A549 (cell line): ENCODE measurements at regions not wholly inside any gene's neighbourhood (a gene's known extent, or its start where the extent isn't known, plus 50 kb on each side); places are given as distances from the start of the nearest gene placed in this dataset.

Source experiments
- ATAC-seq, 2 experiments: fragments of 200-7000 bp in 1 of 2; fragments of >200 bp in 1 of 2; cut with Nextera tagmentation in 1 of 2; cut with Tn5 transposase in 1 of 2; 3 replicates each; pipeline versions ENCODE4 v1.8.0 to v1.9.1; 2018 to 2020; ENCODE audit warnings: mild to moderate bottlenecking in 1 of 2, moderate library complexity in 1 of 2
- CTCF ChIA-PET: fragments of 300-600 bp; sonication (Branson Sonifier 250); formaldehyde crosslinking; extraction: SDS; loops from one replicate; lab custom pipeline; 2021; ENCODE audit warnings: antibody characterized with exemption, inconsistent platforms; lab: Yijun Ruan, JAX
- POLR2A ChIA-PET: fragments of 350-600 bp; formaldehyde crosslinking; extraction: SDS; loops from one replicate; lab custom pipeline; 2021; ENCODE audit warnings: antibody characterized with exemption, inconsistent platforms; lab: Yijun Ruan, JAX
- DNase-seq, 2 experiments: peaks; one replicate each; pipeline versions ENCODE4 v3.0.0 to v3.0.0-alpha.2; 2011 to 2016; ENCODE audit warnings: low read depth in 1 of 2, low spot score in 1 of 2
- FAIRE-seq: peaks from 2 replicates; lab custom pipeline; 2011; peaks lifted over from hg19 to GRCh38; lab: Jason Lieb, UNC
- H3K27ac ChIP-seq, 2 experiments: fragments of >200 bp; sonication (Bioruptor Twin); formaldehyde crosslinking; 3 replicates each; pipeline ENCODE4 v1.5.1; 2016 to 2017
- H3K4me1 ChIP-seq: fragments of >200 bp; sonication (Bioruptor Twin); formaldehyde crosslinking; 3 replicates; pipeline ENCODE4 v1.6.1; 2016
- H3K4me2 ChIP-seq: fragments of >200 bp; sonication (Bioruptor Twin); formaldehyde crosslinking; 3 replicates; pipeline ENCODE4 v1.6.1; 2016
- H3K4me3 ChIP-seq: fragments of >200 bp; sonication (Bioruptor Twin); formaldehyde crosslinking; 3 replicates; pipeline ENCODE4 v1.5.1; 2016
- H3K9me3 ChIP-seq: fragments of >200 bp; sonication (Bioruptor Twin); formaldehyde crosslinking; 3 replicates; pipeline ENCODE4 v1.6.1; 2016
- BHLHE40 ChIP-seq: IDR thresholded peaks from 2 replicates; pipeline ENCODE4 v1.6.1; 2012; ENCODE audit warnings: low read depth, low read length, inconsistent platforms
- CBX2 ChIP-seq: fragments of 200-600 bp; sonication (generic); IDR thresholded peaks from 2 replicates; pipeline ENCODE4 v1.6.1; 2016; ENCODE audit warnings: low read depth, mild to moderate bottlenecking, borderline replicate concordance
- CBX8 ChIP-seq: fragments of 200-600 bp; sonication (generic); IDR thresholded peaks from 2 replicates; pipeline ENCODE4 v1.6.1; 2016
- CHD2 ChIP-seq: fragments of 150-350 bp; IDR thresholded peaks from 2 replicates; pipeline ENCODE4 v1.6.1; 2014; ENCODE audit warnings: low read length; ENCODE audit not compliant: partially characterized antibody
- FOSL2 ChIP-seq, 2 experiments: fragments of 450-650 bp in 1 of 2; fragments of >200 bp in 1 of 2; sonication (Bioruptor Twin) in 1 of 2; formaldehyde crosslinking; IDR thresholded peaks; 2 replicates each; pipeline versions ENCODE4 v1.5.0 to v1.6.1; 2016 to 2020; ENCODE audit warnings: mild to moderate bottlenecking in 1 of 2, moderate library complexity in 1 of 2
- FOXS1 ChIP-seq: fragments of 250-450 bp; sonication (Bioruptor Pico); IDR thresholded peaks from 2 replicates; pipeline ENCODE4 v1.5.0; 2020; ENCODE audit warnings: mild to moderate bottlenecking, moderate library complexity
- HDAC2 ChIP-seq: fragments of 200-600 bp; sonication (generic); IDR thresholded peaks from 2 replicates; pipeline ENCODE4 v1.6.1; 2016
- HOXA7 ChIP-seq: fragments of 250-450 bp; sonication (Bioruptor Pico); IDR thresholded peaks from 2 replicates; pipeline ENCODE4 v1.5.0; 2020; ENCODE audit warnings: mild to moderate bottlenecking, moderate library complexity
- HOXB13 ChIP-seq: fragments of 250-450 bp; sonication (Bioruptor Pico); IDR thresholded peaks from 2 replicates; pipeline ENCODE4 v1.5.0; 2020; ENCODE audit warnings: low read depth, mild to moderate bottlenecking, moderate library complexity
- HOXB5 ChIP-seq: fragments of 250-450 bp; sonication (Bioruptor Pico); IDR thresholded peaks from 2 replicates; pipeline ENCODE4 v1.5.0; 2020; ENCODE audit warnings: mild to moderate bottlenecking, moderate library complexity
- JUNB ChIP-seq: fragments of >200 bp; sonication (Bioruptor Twin); formaldehyde crosslinking; IDR thresholded peaks from 2 replicates; pipeline ENCODE4 v1.6.1; 2016
- MAFK ChIP-seq: fragments of 450-650 bp; IDR thresholded peaks from 2 replicates; pipeline ENCODE4 v1.6.1; 2014; ENCODE audit not compliant: partially characterized antibody
- MAZ ChIP-seq: fragments of 150-350 bp; IDR thresholded peaks from 2 replicates; pipeline ENCODE4 v1.6.1; 2014; ENCODE audit warnings: antibody characterized with exemption, low read depth, low read length, borderline replicate concordance
- MYC ChIP-seq: IDR thresholded peaks from 2 replicates; pipeline ENCODE4 v1.6.1; 2012; ENCODE audit warnings: mild to moderate bottlenecking, inconsistent platforms, low read length, improper control_type of control experiment, borderline replicate concordance
- NR3C1 ChIP-seq: fragments of >200 bp; sonication (Bioruptor Twin); formaldehyde crosslinking; IDR thresholded peaks from 3 replicates; pipeline ENCODE4 v1.6.1; 2017
- POLR2A ChIP-seq: IDR thresholded peaks from 2 replicates; pipeline ENCODE4 v1.6.1; 2012; ENCODE audit warnings: mild to moderate bottlenecking, low read length
- RAD21 ChIP-seq, 2 experiments: fragments of >200 bp in 1 of 2; sonication (Bioruptor Twin) in 1 of 2; formaldehyde crosslinking in 1 of 2; IDR thresholded peaks in 1 of 2; conservative IDR thresholded peaks in 1 of 2; 2 replicates in 1 of 2; 3 replicates in 1 of 2; pipeline ENCODE4 v1.6.1; 2012 to 2018; ENCODE audit warnings: inconsistent platforms in 1 of 2
- RFX5 ChIP-seq: fragments of 450-650 bp; IDR thresholded peaks from 2 replicates; pipeline ENCODE4 v1.7.1; 2014; ENCODE audit warnings: antibody characterized with exemption, mild to moderate bottlenecking, moderate library complexity
- RNF2 ChIP-seq: fragments of 200-600 bp; sonication (generic); IDR thresholded peaks from 2 replicates; pipeline ENCODE4 v1.6.1; 2016; ENCODE audit warnings: low read depth, mild to moderate bottlenecking, antibody characterized with exemption, moderate library complexity, borderline replicate concordance
- SMC3 ChIP-seq: fragments of >200 bp; sonication (Bioruptor Twin); formaldehyde crosslinking; IDR thresholded peaks from 3 replicates; pipeline ENCODE4 v1.6.1; 2018; ENCODE audit warnings: inconsistent platforms
- SREBF2 ChIP-seq: fragments of 450-650 bp; IDR thresholded peaks from 2 replicates; pipeline ENCODE4 v1.6.1; 2014; ENCODE audit warnings: mild to moderate bottlenecking, moderate library complexity
- TFCP2L1 ChIP-seq: fragments of 250-450 bp; sonication (Bioruptor Pico); IDR thresholded peaks from 2 replicates; pipeline ENCODE4 v1.5.0; 2021; ENCODE audit warnings: mild to moderate bottlenecking
- ZC3H11A ChIP-seq: fragments of 450-650 bp; IDR thresholded peaks from 2 replicates; pipeline ENCODE4 v1.6.1; 2014; ENCODE audit warnings: antibody characterized with exemption, mild to moderate bottlenecking
- ZFP36 ChIP-seq: fragments of 450-650 bp; IDR thresholded peaks from 2 replicates; pipeline ENCODE4 v1.6.1; 2014; ENCODE audit warnings: borderline replicate concordance; ENCODE audit not compliant: partially characterized antibody
- ZNF302 ChIP-seq: fragments of 250-450 bp; sonication (Bioruptor Pico); IDR thresholded peaks from 2 replicates; pipeline ENCODE4 v1.9.0; 2021; ENCODE audit warnings: inconsistent platforms, mild to moderate bottlenecking, moderate library complexity
- ZSCAN20 ChIP-seq: fragments of 250-450 bp; sonication (Bioruptor Pico); IDR thresholded peaks from 2 replicates; pipeline ENCODE4 v1.8.0; 2022; ENCODE audit warnings: mild to moderate bottlenecking, moderate library complexity
- WGBS: methylation state at CpG from one replicate; pipeline ENCODE4 v1.1.6; 2017; ENCODE audit errors: missing lambda C conversion rate; 5-methylcytosine and 5-hydroxymethylcytosine counted together
- TF ChIP-seq, protein P1 (sequence below): fragments of 450-650 bp; IDR thresholded peaks from 2 replicates; pipeline ENCODE4 v1.6.1; 2014; ENCODE audit warnings: antibody characterized with exemption
- TF ChIP-seq, protein P2 (sequence below): fragments of 150-350 bp; IDR thresholded peaks from 2 replicates; pipeline ENCODE4 v1.6.1; 2014; ENCODE audit warnings: low read depth, mild to moderate bottlenecking, low read length
- TF ChIP-seq, protein P3 (sequence below): IDR thresholded peaks from 2 replicates; pipeline ENCODE4 v1.6.1; 2012; ENCODE audit warnings: low read depth, borderline replicate concordance
- TF ChIP-seq, protein P4 (sequence below): fragments of >200 bp; sonication (Bioruptor Twin); formaldehyde crosslinking; IDR thresholded peaks from 3 replicates; pipeline ENCODE4 v1.6.1; 2016

DNA sequence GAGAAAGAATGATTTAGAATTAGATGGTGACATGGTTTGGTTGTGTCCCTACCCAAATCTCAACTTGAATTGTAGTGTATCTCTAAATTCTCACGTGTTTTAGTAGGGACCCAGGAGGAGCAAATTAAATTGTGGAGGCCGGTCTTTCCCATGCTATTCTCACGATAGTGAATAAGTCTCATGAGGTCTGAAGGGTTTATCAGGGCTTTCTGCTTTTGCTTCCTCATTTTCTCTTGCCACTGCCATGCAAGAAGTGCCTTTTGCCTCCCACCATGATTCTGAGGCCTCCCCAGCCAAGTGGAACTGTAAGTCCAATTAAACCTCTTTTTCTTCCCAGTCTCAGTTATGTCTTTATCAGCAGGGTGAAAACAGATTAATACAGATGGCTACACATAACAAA, 167.4 kb upstream of the SVIL start (continued):
- TF ChIP-seq BHLHE40 (no peak), HOXA7 (no peak)

DNA sequence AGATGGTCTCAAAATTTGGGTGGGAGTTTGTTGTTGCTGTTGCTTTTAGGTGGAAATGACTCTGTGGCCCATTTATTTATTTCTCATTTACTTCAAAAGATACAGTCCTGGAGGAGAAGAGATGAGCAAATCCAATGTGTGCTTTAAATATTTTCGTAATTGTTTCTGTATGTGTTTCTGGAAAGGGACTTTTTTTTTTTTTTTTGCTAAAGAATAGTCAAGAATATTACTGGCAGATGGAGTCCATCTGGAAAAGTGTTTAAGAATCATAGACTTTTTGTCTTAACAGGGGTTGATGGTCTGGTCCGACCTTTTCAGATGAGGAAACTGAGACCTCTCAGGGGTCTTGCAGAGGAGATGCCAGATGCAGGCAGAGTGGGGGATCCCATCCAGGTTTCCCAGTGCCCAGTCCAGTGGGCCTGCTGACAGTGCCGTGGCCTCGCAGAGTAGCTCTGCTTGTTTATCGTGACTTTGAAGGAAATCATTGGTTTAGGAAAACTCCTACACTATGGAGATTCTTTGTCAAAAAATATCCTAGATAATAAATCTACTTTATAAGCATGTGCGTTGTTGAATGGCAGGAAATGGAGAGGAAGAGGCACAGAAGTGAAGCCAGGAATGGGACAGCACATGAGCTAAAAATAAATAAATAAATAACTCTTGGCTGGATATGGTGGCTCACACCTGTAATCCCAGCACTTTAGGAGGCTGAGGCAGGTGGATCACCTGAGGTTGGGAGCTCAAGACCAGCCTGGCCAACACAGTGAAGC, 164.3 kb upstream of the SVIL start:
- H3K4me1 ChIP-seq = peaks cover 31% of the 10 kb centered on the region
- 88% methylated on average over 6 of the region's 6 CpGs for WGBS
- H3K9me3 ChIP-seq = no peaks in the 10 kb centered on the region
- ChIA-PET CTCF (no interaction called here), POLR2A (no interaction called here)
- H3K4me3 ChIP-seq = no peak overlapping the region
- no peak overlapping the region for H3K4me2 ChIP-seq
- FAIRE-seq (no peak), ATAC-seq (no peak), DNase-seq (no peak)
- TF ChIP-seq, protein P1, sequence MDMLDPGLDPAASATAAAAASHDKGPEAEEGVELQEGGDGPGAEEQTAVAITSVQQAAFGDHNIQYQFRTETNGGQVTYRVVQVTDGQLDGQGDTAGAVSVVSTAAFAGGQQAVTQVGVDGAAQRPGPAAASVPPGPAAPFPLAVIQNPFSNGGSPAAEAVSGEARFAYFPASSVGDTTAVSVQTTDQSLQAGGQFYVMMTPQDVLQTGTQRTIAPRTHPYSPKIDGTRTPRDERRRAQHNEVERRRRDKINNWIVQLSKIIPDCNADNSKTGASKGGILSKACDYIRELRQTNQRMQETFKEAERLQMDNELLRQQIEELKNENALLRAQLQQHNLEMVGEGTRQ = no peak
- TF ChIP-seq HOXB13 (CRISPR knock-in tag) (no peak), MYC (no peak), ZNF302 (no peak), NR3C1 (no peak), SREBF2 (no peak), ZSCAN20 (no peak), FOXS1 (CRISPR knock-in tag) (no peak)
- TF ChIP-seq, all 56 proteins: peak for 0
- H3K27ac ChIP-seq = no peak overlapping the region

DNA sequence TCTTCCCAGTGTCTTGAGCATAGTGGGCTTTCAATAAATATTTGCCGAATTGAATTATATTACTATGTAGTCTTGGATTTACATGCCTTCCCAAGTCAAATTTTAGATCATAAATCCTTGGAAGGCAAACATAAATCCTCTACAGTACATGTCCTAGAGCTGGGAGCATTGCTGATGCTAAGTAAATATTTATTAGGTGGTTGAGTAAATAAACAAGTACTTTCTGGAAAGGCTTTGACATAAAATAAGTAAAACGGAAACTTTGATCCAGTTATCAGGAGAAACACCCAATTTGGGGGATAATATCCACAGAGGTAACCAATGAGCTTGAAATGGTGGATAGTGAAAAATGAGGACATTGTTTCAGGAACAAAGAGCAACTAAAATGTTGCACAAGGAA, 162.8 kb upstream of the SVIL start:
- H3K4me2 ChIP-seq = peak overlapping the region; percentile 37; the same call in 2 of the 3 replicates
- no peak for DNase-seq
- H3K27ac ChIP-seq = peak overlapping the region in 1 of 2 experiments; percentile 39; a peak in 1 of 6 replicates
- no peaks in the 10 kb centered on the region for H3K9me3 ChIP-seq
- H3K4me1 ChIP-seq = peaks cover 17% of the 10 kb centered on the region
- ATAC-seq = peak in 1 of 2 experiments; percentile 50; a peak in 2 of 6 replicates
- no peak for FAIRE-seq
- TF ChIP-seq CBX2 (no peak), TFCP2L1 (CRISPR knock-in tag) (no peak), SREBF2 (no peak), NR3C1 (no peak), FOSL2 (IDR thresholded peaks at IDR 0.05) (no peak), FOSL2 (CRISPR knock-in tag; IDR thresholded peaks at IDR 0.05) (no peak), HOXA7 (no peak), RFX5 (no peak), CBX8 (no peak)
- H3K4me3 ChIP-seq = no peak overlapping the region
- WGBS = 48% methylated on average over 2 of the region's 2 CpGs
- POLR2A ChIA-PET = no interaction called here
- CTCF ChIA-PET = interaction anchor here (1.0 kb wide), 1 partner anchor 60 kb away, joined by 3 read pairs; no protein-coding TSS in a partner anchor

DNA sequence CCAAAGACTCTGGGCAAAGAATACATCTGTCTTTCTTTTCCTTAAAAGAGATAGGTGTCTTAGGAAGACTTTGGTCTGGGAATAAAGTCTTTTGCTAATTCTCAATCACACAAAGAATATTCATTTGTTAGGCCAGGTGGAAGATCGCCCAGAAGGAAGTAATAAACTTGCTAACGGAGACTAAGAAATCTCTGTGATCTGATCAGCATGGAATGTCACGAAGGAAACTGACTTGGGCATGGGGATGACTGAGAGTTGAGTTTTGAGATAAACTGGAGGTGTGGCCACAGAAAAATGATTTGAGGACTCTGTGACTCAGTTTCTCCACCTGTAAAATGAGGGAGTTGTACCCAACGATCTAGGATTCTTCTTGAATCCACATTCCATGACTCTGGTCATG, 161.1 kb upstream of the SVIL start:
- TF ChIP-seq FOSL2 (IDR thresholded peaks at IDR 0.05) (no peak), FOSL2 (CRISPR knock-in tag; IDR thresholded peaks at IDR 0.05) (no peak), CHD2 (no peak), ZFP36 (no peak), JUNB (no peak), HDAC2 (no peak), CBX2 (no peak), MAFK (no peak), RAD21 (conservative IDR thresholded peaks at IDR 0.05 in 1 of 2, IDR thresholded peaks at IDR 0.05 in 1 of 2) (no peak), MAZ (no peak), NR3C1 (no peak), ZSCAN20 (no peak), RNF2 (no peak), ZC3H11A (no peak), POLR2A (no peak), HOXB5 (CRISPR knock-in tag) (no peak), TFCP2L1 (CRISPR knock-in tag) (no peak), SMC3 (no peak)
- TF ChIP-seq, protein P2, sequence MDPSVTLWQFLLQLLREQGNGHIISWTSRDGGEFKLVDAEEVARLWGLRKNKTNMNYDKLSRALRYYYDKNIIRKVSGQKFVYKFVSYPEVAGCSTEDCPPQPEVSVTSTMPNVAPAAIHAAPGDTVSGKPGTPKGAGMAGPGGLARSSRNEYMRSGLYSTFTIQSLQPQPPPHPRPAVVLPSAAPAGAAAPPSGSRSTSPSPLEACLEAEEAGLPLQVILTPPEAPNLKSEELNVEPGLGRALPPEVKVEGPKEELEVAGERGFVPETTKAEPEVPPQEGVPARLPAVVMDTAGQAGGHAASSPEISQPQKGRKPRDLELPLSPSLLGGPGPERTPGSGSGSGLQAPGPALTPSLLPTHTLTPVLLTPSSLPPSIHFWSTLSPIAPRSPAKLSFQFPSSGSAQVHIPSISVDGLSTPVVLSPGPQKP = no peak
- TF ChIP-seq, protein P3, sequence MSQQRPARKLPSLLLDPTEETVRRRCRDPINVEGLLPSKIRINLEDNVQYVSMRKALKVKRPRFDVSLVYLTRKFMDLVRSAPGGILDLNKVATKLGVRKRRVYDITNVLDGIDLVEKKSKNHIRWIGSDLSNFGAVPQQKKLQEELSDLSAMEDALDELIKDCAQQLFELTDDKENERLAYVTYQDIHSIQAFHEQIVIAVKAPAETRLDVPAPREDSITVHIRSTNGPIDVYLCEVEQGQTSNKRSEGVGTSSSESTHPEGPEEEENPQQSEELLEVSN = no peak
- TF ChIP-seq, protein P4, sequence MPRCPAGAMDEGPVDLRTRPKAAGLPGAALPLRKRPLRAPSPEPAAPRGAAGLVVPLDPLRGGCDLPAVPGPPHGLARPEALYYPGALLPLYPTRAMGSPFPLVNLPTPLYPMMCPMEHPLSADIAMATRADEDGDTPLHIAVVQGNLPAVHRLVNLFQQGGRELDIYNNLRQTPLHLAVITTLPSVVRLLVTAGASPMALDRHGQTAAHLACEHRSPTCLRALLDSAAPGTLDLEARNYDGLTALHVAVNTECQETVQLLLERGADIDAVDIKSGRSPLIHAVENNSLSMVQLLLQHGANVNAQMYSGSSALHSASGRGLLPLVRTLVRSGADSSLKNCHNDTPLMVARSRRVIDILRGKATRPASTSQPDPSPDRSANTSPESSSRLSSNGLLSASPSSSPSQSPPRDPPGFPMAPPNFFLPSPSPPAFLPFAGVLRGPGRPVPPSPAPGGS = no peak
- H3K4me3 ChIP-seq = no peak overlapping the region
- no peak for FAIRE-seq

More for the DNA sequence above, 161.1 kb upstream of the SVIL start:
- POLR2A ChIA-PET = no interaction called here
- 69% methylated on average over 4 of the region's 4 CpGs for WGBS
- no peaks in the 10 kb centered on the region for H3K9me3 ChIP-seq
- H3K4me2 ChIP-seq = no peak overlapping the region
- H3K4me1 ChIP-seq = peaks cover 13% of the 10 kb centered on the region; the same call in 2 of the 3 replicates
- DNase-seq = no peak
- no peak overlapping the region; a peak in 1 of 6 replicates for H3K27ac ChIP-seq
- no peak for ATAC-seq
- CTCF ChIA-PET = no interaction called here
